ENCODE measurements at regions not wholly inside any gene's neighbourhood (a gene's known extent, or its start where the extent isn't known, plus 50 kb on each side); places are given as distances from the start of the nearest gene placed in this dataset.

DNA sequence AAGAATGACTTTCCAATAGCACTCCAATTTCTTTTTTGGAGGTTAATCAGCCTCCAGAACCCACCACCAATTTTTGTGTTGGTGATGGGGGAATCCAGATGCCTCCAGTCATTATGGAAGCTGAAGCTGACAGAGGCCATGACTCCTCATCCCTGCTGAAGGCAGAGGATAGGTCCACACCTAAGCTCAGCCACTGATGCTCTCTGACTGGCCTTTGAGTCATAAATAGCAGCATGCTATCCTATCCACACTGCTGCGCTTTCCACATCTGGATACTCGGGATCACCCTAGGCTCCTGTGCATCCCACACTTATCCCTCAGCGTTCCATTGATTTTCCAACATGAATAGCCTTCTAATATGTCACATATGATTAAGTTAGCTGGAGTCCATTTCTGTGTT is 124.2 kb downstream of the TES start:
- TF ChIP-seq, protein P1, sequence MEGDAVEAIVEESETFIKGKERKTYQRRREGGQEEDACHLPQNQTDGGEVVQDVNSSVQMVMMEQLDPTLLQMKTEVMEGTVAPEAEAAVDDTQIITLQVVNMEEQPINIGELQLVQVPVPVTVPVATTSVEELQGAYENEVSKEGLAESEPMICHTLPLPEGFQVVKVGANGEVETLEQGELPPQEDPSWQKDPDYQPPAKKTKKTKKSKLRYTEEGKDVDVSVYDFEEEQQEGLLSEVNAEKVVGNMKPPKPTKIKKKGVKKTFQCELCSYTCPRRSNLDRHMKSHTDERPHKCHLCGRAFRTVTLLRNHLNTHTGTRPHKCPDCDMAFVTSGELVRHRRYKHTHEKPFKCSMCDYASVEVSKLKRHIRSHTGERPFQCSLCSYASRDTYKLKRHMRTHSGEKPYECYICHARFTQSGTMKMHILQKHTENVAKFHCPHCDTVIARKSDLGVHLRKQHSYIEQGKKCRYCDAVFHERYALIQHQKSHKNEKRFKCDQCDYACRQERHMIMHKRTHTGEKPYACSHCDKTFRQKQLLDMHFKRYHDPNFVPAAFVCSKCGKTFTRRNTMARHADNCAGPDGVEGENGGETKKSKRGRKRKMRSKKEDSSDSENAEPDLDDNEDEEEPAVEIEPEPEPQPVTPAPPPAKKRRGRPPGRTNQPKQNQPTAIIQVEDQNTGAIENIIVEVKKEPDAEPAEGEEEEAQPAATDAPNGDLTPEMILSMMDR (IDR thresholded peaks at IDR 0.05 in 4 of 5, conservative IDR thresholded peaks at IDR 0.05 in 1 of 5): no peak
- TF ChIP-seq POLR2A (IDR thresholded peaks at IDR 0.05): no peak

All from gastrocnemius medialis (tissue), 4 donors.